Tibial nerve (tissue), 4 donors: ENCODE measurements at regions not wholly inside any gene's neighbourhood (a gene's known extent, or its start where the extent isn't known, plus 50 kb on each side); places are given as distances from the start of the nearest gene placed in this dataset.

ENCODE experiments used
- DNase-seq, 2 donors: peaks; one replicate each; pipeline ENCODE4 v3.0.0-alpha.2; 2019; ENCODE audit warnings: low spot score in 2 of 2
- H3K27ac ChIP-seq, 4 donors: fragments of 200-600 bp; sonication (generic) in 3 of 4; one replicate each; pipeline ENCODE4 v1.5.1; 2017 to 2019; ENCODE audit warnings: mild to moderate bottlenecking in 1 of 4
- H3K27me3 ChIP-seq, 2 donors: fragments of 200-600 bp; sonication (generic) in 1 of 2; one replicate each; pipeline versions ENCODE4 v1.5.1 to v1.6.0; 2017 to 2019
- H3K36me3 ChIP-seq, 3 donors: fragments of 200-600 bp; sonication (generic); one replicate each; pipeline ENCODE4 v1.5.1; 2018 to 2019
- H3K4me1 ChIP-seq, 4 donors: fragments of 200-600 bp; sonication (generic) in 3 of 4; one replicate each; pipeline ENCODE4 v1.5.1; 2017 to 2019
- H3K4me3 ChIP-seq, 4 donors: fragments of 200-600 bp; sonication (generic) in 3 of 4; one replicate each; pipeline ENCODE4 v1.5.1; 2017 to 2019; ENCODE audit warnings: mild to moderate bottlenecking in 1 of 4, moderate library complexity in 1 of 4
- H3K9me3 ChIP-seq, 4 donors: fragments of 200-600 bp; sonication (generic) in 3 of 4; one replicate each; pipeline ENCODE4 v1.5.1; 2017 to 2019
- CTCF ChIP-seq, 5 experiments: fragments of 200-600 bp in 3 of 5; fragments of 450-650 bp in 2 of 5; sonication (generic) in 3 of 5; IDR thresholded peaks; one replicate each; pipeline ENCODE4 v1.5.1; 2016 to 2019; ENCODE audit warnings: antibody characterized with exemption in 5 of 5, mild to moderate bottlenecking in 3 of 5, moderate library complexity in 2 of 5
- EP300 ChIP-seq, 2 donors: sonication (generic); formaldehyde crosslinking; IDR thresholded peaks; one replicate each; pipeline ENCODE4 v1.6.1; 2017; ENCODE audit warnings: antibody characterized with exemption in 2 of 2, mild to moderate bottlenecking in 1 of 2
- POLR2A ChIP-seq, 2 donors: fragments of 450-650 bp; IDR thresholded peaks; one replicate each; pipeline ENCODE4 v1.6.1; 2017; ENCODE audit warnings: antibody characterized with exemption in 2 of 2, mild to moderate bottlenecking in 2 of 2, moderate library complexity in 2 of 2
- WGBS, 2 donors: methylation state at CpG; one replicate each; pipeline ENCODE4 v1.1.5; 2018; 5-methylcytosine and 5-hydroxymethylcytosine counted together

GRCh38 chr14:58725871-58726270 is 88.1 kb downstream of the DACT1 start:
- DNase-seq: no peak
- H3K27ac ChIP-seq: no peak overlapping the region
- H3K4me3 ChIP-seq: no peak overlapping the region
- peaks cover 0 to 2% (median 0%) of the 10 kb centered on the region in 4 donors for H3K4me1 ChIP-seq
- TF ChIP-seq EP300 (IDR thresholded peaks at IDR 0.05): no peak
- TF ChIP-seq POLR2A (IDR thresholded peaks at IDR 0.05): no peak
- no peak for TF ChIP-seq CTCF (IDR thresholded peaks at IDR 0.05)
- H3K9me3 ChIP-seq: no peaks in the 10 kb centered on the region
- H3K27me3 ChIP-seq: no peaks in the 10 kb centered on the region
- no peaks in the 10 kb centered on the region for H3K36me3 ChIP-seq
- WGBS, 2 donors: 22 to 42% methylated on average over 2 of the region's 2 CpGs

- no peaks in the 10 kb centered on the region for H3K27me3 ChIP-seq
- WGBS, 2 donors: 38 to 45% methylated on average over 5 of the region's 5 CpGs
- no peak overlapping the region for H3K4me3 ChIP-seq
- TF ChIP-seq EP300 (IDR thresholded peaks at IDR 0.05): no peak
- no peak for TF ChIP-seq CTCF (IDR thresholded peaks at IDR 0.05)
- TF ChIP-seq POLR2A (IDR thresholded peaks at IDR 0.05): no peak
- H3K9me3 ChIP-seq: no peaks in the 10 kb centered on the region
- no peak for DNase-seq
- no peaks in the 10 kb centered on the region for H3K36me3 ChIP-seq
- H3K4me1 ChIP-seq: peaks cover 0 to 18% (median 0%) of the 10 kb centered on the region in 4 donors
- peak overlapping the region in 1 of 4 donors; percentile 44 for H3K27ac ChIP-seq
Measured at GRCh38 chr14:58730792-58731464, 93.2 kb downstream of the DACT1 start.

GRCh38 chr14:58731465-58732293 is 93.9 kb downstream of the DACT1 start:
- H3K4me3 ChIP-seq: no peak overlapping the region
- WGBS, 2 donors: 45 to 49% methylated on average over 2 of the region's 2 CpGs
- H3K4me1 ChIP-seq: peaks cover 0 to 18% (median 0%) of the 10 kb centered on the region in 4 donors
- H3K36me3 ChIP-seq: no peaks in the 10 kb centered on the region
- DNase-seq: no peak
- TF ChIP-seq CTCF (IDR thresholded peaks at IDR 0.05) (no peak), EP300 (IDR thresholded peaks at IDR 0.05) (peak; percentile 19 to 64), POLR2A (IDR thresholded peaks at IDR 0.05) (no peak)
- H3K9me3 ChIP-seq: no peaks in the 10 kb centered on the region
- no peaks in the 10 kb centered on the region for H3K27me3 ChIP-seq
- H3K27ac ChIP-seq: peak overlapping the region in 1 of 4 donors; percentile 44

GRCh38 chr14:58732387-58732786 is 94.6 kb downstream of the DACT1 start:
- TF ChIP-seq CTCF (IDR thresholded peaks at IDR 0.05): no peak
- TF ChIP-seq POLR2A (IDR thresholded peaks at IDR 0.05): no peak
- Histone ChIP-seq H3K4me1 (peaks cover 0 to 18% (median 0%) of the 10 kb centered on the region in 4 donors), H3K27me3 (no peaks in the 10 kb centered on the region), H3K36me3 (no peaks in the 10 kb centered on the region), H3K27ac (no peak overlapping the region), H3K9me3 (no peaks in the 10 kb centered on the region), H3K4me3 (no peak overlapping the region)
- DNase-seq: no peak
